ENCODE measurements at regions not wholly inside any gene's neighbourhood (a gene's known extent, or its start where the extent isn't known, plus 50 kb on each side); places are given as distances from the start of the nearest gene placed in this dataset.
"Not testable (repeated sequence)": the region's sequence is repeated elsewhere in the genome, so short reads cannot be mapped to it uniquely, and the experiment has no call there.

- TF ChIP-seq CTCF (IDR thresholded peaks at IDR 0.05 in 8 of 11, conservative IDR thresholded peaks at IDR 0.05 in 3 of 11); POLR2A (IDR thresholded peaks at IDR 0.05); POLR2AphosphoS5 (IDR thresholded peaks at IDR 0.05): not testable (repeated sequence)
Measured at GRCh38 chr2:87455209-87455853, 292.6 kb upstream of the PLGLB2 start.

Data from spleen (tissue), 7 donors.